Activated B cell treated with CpG ODN at 0.5 μM for 24 hours (primary cell): ENCODE measurements at regions not wholly inside any gene's neighbourhood (a gene's known extent, or its start where the extent isn't known, plus 50 kb on each side); places are given as distances from the start of the nearest gene placed in this dataset.

Source experiments
- ATAC-seq: fragments of 200-7000 bp; cut with Tn5 transposase; one replicate; pipeline ENCODE4 v1.10.0; 2021; ENCODE audit warnings: low read depth, mild to moderate bottlenecking, moderate library complexity
- CTCF ChIA-PET: fragments of 350-600 bp; sonication (Branson Sonifier 250); formaldehyde crosslinking; loops from one replicate; lab custom pipeline; 2021; ENCODE audit warnings: antibody characterized with exemption; lab: Charles Lee
- POLR2A ChIA-PET: fragments of 350-600 bp; sonication (Branson Sonifier 250); formaldehyde crosslinking; loops from one replicate; lab custom pipeline; 2021; ENCODE audit warnings: antibody characterized with exemption; lab: Charles Lee
- DNase-seq: peaks from one replicate; pipeline ENCODE4 v3.0.0; 2022
- H3K27ac Mint-ChIP-seq: one replicate; pipeline ENCODE4 v1.8.0; 2020; ENCODE audit warnings: mixed read lengths
- H3K27me3 Mint-ChIP-seq: one replicate; pipeline ENCODE4 v1.8.0; 2021; ENCODE audit warnings: mixed read lengths
- H3K36me3 Mint-ChIP-seq: one replicate; pipeline ENCODE4 v1.8.0; 2021; ENCODE audit warnings: low read depth, mixed read lengths
- H3K4me1 Mint-ChIP-seq: one replicate; pipeline ENCODE4 v1.8.0; 2021; ENCODE audit warnings: mixed read lengths
- H3K4me3 Mint-ChIP-seq: one replicate; pipeline ENCODE4 v1.8.0; 2020; ENCODE audit warnings: mild to moderate bottlenecking, mixed read lengths
- H3K9me3 Mint-ChIP-seq: one replicate; pipeline ENCODE4 v1.8.0; 2020; ENCODE audit warnings: mixed read lengths
- intact Hi-C: fragments of 100-400 bp; cut with micrococcal nuclease; formaldehyde crosslinking; loops from one replicate; pipeline ENCODE4 v1.15.1; 2024
- TF ChIP-seq, protein P1 (sequence below): fragments of 200-600 bp; IDR thresholded peaks from one replicate; pipeline ENCODE4 v1.8.0; 2022; ENCODE audit warnings: antibody characterized with exemption, mild to moderate bottlenecking

DNA sequence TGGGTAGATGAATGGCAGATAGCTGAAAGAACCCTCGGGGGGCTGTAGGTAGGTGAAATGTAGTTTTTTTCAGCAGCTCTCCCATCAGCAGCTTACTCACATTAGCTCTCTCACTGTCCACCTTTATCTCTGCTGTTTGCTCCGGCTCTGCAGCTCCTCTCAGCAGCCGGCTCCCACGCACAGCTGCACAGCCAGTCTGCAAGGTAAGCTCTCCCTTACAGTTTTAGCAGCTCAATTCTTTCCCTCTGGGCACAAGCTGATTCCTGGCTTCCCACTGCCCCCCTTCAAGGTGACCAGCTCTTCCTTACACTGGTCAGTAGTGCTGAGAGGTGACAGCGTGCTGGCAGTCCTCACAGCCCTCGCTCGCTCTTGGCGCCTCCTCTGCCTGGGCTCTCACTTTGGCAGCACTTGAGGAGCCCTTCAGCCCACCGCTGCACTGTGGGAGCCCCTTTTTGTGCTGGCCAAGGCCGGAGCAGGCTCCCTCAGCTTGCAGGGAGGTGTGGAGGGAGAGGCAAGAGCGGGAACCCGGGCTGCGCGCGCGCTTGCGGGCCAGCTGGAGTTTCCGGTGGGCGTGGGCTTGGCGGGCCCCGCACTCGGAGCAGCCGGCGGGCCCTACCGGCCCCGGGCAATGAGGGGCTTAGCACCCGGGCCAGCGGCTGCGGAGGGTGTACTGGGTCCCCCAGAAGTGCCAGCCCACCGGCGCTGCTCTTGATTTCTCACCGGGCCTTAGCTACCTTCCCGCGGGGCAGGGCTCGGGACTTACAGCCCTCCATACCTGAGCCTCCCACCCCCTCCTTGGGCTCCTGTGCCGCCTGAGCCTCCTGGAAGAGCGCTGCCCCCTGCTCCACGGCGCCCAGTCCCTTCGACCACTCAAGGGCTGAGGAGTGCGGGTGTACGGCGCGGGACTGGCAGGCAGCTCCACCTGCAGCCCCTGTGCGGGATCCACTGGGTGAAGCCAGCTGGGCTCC lies 393.6 kb downstream of the CENPC start:
- Mint-ChIP-seq H3K36me3 (no peaks in the 10 kb centered on the region), H3K4me1 (no peaks in the 10 kb centered on the region), H3K27me3 (peaks cover 2% of the 10 kb centered on the region), H3K9me3 (no peaks in the 10 kb centered on the region), H3K27ac (no peak overlapping the region), H3K4me3 (no peak overlapping the region)
- CTCF ChIA-PET = no interaction called here
- DNase-seq (no peak), ATAC-seq (no peak)
- TF ChIP-seq, protein P1, sequence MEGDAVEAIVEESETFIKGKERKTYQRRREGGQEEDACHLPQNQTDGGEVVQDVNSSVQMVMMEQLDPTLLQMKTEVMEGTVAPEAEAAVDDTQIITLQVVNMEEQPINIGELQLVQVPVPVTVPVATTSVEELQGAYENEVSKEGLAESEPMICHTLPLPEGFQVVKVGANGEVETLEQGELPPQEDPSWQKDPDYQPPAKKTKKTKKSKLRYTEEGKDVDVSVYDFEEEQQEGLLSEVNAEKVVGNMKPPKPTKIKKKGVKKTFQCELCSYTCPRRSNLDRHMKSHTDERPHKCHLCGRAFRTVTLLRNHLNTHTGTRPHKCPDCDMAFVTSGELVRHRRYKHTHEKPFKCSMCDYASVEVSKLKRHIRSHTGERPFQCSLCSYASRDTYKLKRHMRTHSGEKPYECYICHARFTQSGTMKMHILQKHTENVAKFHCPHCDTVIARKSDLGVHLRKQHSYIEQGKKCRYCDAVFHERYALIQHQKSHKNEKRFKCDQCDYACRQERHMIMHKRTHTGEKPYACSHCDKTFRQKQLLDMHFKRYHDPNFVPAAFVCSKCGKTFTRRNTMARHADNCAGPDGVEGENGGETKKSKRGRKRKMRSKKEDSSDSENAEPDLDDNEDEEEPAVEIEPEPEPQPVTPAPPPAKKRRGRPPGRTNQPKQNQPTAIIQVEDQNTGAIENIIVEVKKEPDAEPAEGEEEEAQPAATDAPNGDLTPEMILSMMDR = no peak
- intact Hi-C loops = no loop called here
- POLR2A ChIA-PET = no interaction called here

DNA sequence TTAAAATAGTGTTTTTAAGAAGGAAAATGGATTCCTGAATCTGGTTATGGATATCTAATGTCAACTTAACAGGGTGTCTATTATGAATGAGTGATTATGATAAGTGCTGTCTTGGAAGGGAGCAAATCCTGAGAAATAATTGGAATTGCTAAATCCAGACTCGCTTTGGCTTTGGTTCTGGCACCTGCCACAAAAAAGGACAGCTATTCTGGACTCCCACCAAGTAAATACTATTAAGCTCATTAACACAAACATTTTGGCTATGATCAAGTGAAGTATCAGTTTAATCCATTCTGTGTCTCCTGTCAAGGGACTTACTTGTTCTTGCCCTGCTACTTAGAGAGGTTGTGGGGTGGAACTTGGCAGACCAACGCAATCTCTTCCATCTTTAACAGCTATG lies 403.7 kb downstream of the CENPC start:
- TF ChIP-seq, protein P1 = no peak
- intact Hi-C loops = no loop called here
- ATAC-seq (no peak), DNase-seq (no peak)
- POLR2A ChIA-PET = no interaction called here
- CTCF ChIA-PET = no interaction called here
- Mint-ChIP-seq H3K36me3 (no peaks in the 10 kb centered on the region), H3K4me1 (no peaks in the 10 kb centered on the region), H3K9me3 (peaks cover 3% of the 10 kb centered on the region), H3K4me3 (no peak overlapping the region), H3K27me3 (no peaks in the 10 kb centered on the region), H3K27ac (no peak overlapping the region)

DNA sequence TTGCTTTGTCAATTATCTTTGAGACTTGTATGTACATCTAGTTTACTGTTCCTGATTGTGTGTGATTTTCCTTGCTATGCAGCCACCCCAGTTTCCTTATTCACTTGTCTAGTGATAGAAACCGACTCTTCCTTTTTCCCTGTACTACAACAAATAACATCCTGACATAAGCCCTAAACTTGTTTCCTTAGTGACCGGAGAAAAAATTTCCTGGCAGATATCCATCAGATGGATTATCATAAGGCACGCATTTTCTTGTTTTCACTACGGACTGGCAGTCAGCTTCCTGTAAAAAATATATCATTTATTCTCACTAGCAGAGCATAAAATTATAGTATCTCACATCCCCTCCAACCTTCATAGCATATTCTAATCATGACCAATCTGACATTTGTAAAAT lies 410.7 kb downstream of the CENPC start:
- H3K27me3 Mint-ChIP-seq = no peaks in the 10 kb centered on the region
- POLR2A ChIA-PET = no interaction called here
- H3K9me3 Mint-ChIP-seq = no peaks in the 10 kb centered on the region
- H3K36me3 Mint-ChIP-seq = no peaks in the 10 kb centered on the region
- no peak overlapping the region for H3K4me3 Mint-ChIP-seq
- H3K27ac Mint-ChIP-seq = no peak overlapping the region
- no peaks in the 10 kb centered on the region for H3K4me1 Mint-ChIP-seq
- ATAC-seq = no peak
- CTCF ChIA-PET = no interaction called here
- TF ChIP-seq, protein P1 = no peak
- intact Hi-C loops = no loop called here
- DNase-seq = no peak

GRCh38 chr4:67133162-67133561 lies 412.1 kb downstream of the CENPC start:
- no peaks in the 10 kb centered on the region for H3K9me3 Mint-ChIP-seq
- ChIA-PET POLR2A (no interaction called here), CTCF (no interaction called here)
- ATAC-seq (no peak), DNase-seq (no peak)
- TF ChIP-seq, protein P1 = no peak
- H3K27me3 Mint-ChIP-seq = no peaks in the 10 kb centered on the region
- no peak overlapping the region for H3K27ac Mint-ChIP-seq
- intact Hi-C loops = no loop called here
- H3K4me3 Mint-ChIP-seq = no peak overlapping the region
- no peaks in the 10 kb centered on the region for H3K36me3 Mint-ChIP-seq
- no peaks in the 10 kb centered on the region for H3K4me1 Mint-ChIP-seq

- no peaks in the 10 kb centered on the region for H3K27me3 Mint-ChIP-seq
- H3K9me3 Mint-ChIP-seq = no peaks in the 10 kb centered on the region
- H3K27ac Mint-ChIP-seq = no peak overlapping the region
- ATAC-seq (no peak), DNase-seq (no peak)
- TF ChIP-seq, protein P1 = no peak
- no peak overlapping the region for H3K4me3 Mint-ChIP-seq
- no peaks in the 10 kb centered on the region for H3K4me1 Mint-ChIP-seq
- POLR2A ChIA-PET = no interaction called here
- intact Hi-C loops = no loop called here
- H3K36me3 Mint-ChIP-seq = no peaks in the 10 kb centered on the region
- CTCF ChIA-PET = no interaction called here
Observed at GRCh38 chr4:67131224-67131623, 414.1 kb downstream of the CENPC start.
